HCT116 (cell line): ENCODE measurements at regions not wholly inside any gene's neighbourhood (a gene's known extent, or its start where the extent isn't known, plus 50 kb on each side); places are given as distances from the start of the nearest gene placed in this dataset.

Experiments
- EZH2 ChIP-seq: fragments of 200-600 bp; sonication (generic); IDR thresholded peaks from 2 replicates; pipeline ENCODE4 v1.6.1; 2017; ENCODE audit warnings: antibody characterized with exemption, mixed run types
- POLR2A ChIP-seq: IDR thresholded peaks from 2 replicates; pipeline ENCODE4 v1.7.0; 2011; ENCODE audit warnings: borderline replicate concordance; ENCODE audit not compliant: insufficient read depth, insufficient read length; ENCODE audit errors: extremely low read depth
- POLR2AphosphoS5 ChIP-seq: IDR thresholded peaks from 2 replicates; pipeline ENCODE4 v1.6.1; 2011; ENCODE audit warnings: mild to moderate bottlenecking, low read depth, low read length, moderate library complexity
- SIN3A ChIP-seq: IDR thresholded peaks from 2 replicates; pipeline ENCODE4 v1.6.1; 2012; ENCODE audit warnings: low read depth
- TCF7L2 ChIP-seq: IDR thresholded peaks from 2 replicates; pipeline ENCODE4 v1.7.0; 2011; ENCODE audit warnings: borderline replicate concordance, inconsistent platforms; ENCODE audit not compliant: insufficient read depth, insufficient read length; ENCODE audit errors: extremely low read depth
- TF ChIP-seq, protein P1 (sequence below), 3 experiments: fragments of 200-600 bp in 1 of 3; sonication (generic) in 1 of 3; IDR thresholded peaks in 2 of 3; conservative IDR thresholded peaks in 1 of 3; 2 replicates each; pipeline ENCODE4 v1.5.1; 2012 to 2017; ENCODE audit warnings: low read depth in 2 of 3, low read length in 2 of 3, antibody characterized with exemption in 1 of 3, borderline replicate concordance in 1 of 3, control low read depth in 1 of 3, mild to moderate bottlenecking in 1 of 3, mixed read lengths in 1 of 3, mixed run types in 1 of 3, moderate library complexity in 1 of 3; ENCODE audit not compliant: insufficient read depth in 1 of 3

DNA sequence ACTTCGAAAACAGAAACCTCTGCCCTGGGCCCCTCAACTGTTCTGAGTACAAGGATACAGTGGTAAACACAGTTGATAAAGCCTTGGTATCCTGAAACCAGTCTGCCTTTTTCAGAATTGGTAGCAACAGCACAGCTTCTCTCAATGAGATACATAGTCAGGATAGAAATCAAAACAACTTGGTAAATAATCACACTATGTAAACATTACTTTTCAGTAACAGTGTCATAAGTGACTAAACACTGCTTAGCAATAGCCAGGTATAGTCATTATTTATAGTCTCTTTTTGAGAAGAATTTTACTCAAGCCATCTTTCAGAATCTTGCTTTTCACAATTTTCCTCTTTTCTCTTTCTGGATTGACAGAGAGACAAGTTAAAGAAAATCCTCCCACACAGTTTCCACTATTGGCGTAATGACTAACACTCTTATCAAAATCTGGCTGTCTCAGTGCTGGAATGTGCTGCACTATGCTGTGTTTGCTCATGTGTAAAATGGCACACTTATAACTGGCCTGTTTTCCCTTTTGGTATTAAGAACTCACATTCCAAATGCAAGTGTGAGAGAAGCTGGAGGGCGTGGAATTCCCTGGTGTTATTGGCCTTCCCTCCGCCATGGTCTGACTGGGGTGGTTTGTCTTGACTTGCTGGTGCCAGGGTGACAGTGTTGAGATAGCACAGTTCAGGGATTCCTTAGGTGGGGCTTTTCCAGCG lies 368.8 kb downstream of the TDRD3 start:
- TF ChIP-seq POLR2A (no peak), POLR2AphosphoS5 (no peak), TCF7L2 (no peak), SIN3A (no peak), EZH2 (no peak)
- TF ChIP-seq, protein P1, sequence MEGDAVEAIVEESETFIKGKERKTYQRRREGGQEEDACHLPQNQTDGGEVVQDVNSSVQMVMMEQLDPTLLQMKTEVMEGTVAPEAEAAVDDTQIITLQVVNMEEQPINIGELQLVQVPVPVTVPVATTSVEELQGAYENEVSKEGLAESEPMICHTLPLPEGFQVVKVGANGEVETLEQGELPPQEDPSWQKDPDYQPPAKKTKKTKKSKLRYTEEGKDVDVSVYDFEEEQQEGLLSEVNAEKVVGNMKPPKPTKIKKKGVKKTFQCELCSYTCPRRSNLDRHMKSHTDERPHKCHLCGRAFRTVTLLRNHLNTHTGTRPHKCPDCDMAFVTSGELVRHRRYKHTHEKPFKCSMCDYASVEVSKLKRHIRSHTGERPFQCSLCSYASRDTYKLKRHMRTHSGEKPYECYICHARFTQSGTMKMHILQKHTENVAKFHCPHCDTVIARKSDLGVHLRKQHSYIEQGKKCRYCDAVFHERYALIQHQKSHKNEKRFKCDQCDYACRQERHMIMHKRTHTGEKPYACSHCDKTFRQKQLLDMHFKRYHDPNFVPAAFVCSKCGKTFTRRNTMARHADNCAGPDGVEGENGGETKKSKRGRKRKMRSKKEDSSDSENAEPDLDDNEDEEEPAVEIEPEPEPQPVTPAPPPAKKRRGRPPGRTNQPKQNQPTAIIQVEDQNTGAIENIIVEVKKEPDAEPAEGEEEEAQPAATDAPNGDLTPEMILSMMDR (IDR thresholded peaks at IDR 0.05 in 2 of 3, conservative IDR thresholded peaks at IDR 0.05 in 1 of 3; ENCODE audit: borderline replicate concordance in 1 of 3, insufficient read depth in 1 of 3, low read depth in 2 of 3, low read length in 2 of 3), result no peak
